OCI-M2 (cell line): ENCODE measurements at regions not wholly inside any gene's neighbourhood (a gene's known extent, or its start where the extent isn't known, plus 50 kb on each side); places are given as distances from the start of the nearest gene placed in this dataset.

Experiments
- DNase-seq: peaks from one replicate; lab custom pipeline; 2025; ENCODE audit not compliant: unreplicated experiment; lab: John Stamatoyannopoulos, UW

DNA sequence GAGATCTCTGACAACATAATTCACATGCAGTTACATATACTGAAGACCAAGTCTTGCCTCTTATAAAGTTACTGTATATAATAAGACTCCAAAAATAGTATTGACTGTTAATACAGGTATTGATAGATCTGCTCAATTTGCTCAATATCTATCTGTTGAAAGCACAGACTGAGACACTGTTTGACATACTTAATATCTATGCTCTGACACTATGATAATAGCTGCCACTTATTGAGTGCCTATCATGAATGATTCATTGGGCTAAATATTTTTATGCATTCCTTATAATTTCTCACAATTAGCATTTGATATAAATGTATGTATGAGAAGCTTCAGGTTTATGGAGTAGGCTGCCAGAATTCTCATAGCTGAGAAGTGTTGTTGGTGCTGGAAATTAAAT, 1600.9 kb upstream of the IGFBP7 start:
- no peak for DNase-seq

DNA sequence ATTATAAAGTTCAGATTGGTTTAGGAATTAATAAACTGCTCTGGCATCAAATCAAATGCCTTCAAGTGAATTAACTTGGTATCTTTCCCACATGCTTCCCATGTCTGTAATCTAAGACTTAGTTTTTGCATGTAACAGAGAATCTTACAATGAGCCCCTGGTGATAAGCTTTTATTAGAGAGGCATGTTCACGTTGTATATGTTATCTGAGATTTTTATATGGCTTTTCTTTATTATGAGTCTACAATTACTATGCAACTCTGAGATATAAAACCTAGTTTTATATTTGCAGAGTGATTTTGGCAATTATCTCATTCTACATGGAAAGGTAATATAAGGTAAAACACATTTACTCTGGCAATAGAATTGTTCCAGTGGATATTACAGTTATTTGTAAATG, 1578.4 kb upstream of the IGFBP7 start:
- no peak for DNase-seq

DNA sequence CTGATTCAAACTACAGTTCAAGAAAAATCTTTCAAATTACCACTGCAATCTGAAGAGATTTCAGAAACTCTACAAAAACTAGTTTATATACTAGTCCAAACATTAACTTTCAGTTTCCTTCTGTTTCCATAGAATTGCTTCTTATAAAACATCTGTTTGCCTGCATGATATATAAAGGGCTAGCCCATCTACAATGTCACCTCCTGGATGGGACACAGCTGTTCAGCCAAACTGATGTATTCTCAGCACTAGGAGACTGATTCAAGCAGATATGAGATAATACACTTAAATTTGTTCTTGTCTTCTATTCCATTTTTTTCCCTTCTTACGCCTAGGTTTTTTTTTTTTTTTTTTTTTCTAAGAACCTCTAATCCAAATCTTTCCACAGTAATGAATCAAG, 1569.7 kb upstream of the IGFBP7 start:
- no peak for DNase-seq

DNA sequence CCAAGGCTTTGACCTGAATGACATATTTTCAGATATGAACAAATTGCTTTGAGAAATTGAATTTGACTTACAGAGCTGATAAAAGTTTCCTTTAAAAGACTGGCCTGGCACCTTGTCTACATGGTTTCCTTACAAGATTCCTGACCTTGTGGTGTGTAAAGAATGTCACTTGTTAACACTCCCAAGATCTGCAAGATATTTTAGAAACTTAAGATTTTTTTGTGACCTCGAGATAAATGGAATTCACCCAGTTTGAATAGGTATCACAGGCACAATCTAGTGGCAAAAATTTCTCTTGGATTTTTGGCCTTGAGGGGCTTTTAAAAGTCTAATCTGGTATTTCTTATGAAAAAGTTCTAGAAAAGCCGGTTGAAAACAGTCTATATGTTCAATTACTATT, 1568.9 kb upstream of the IGFBP7 start:
- DNase-seq, result no peak

DNA sequence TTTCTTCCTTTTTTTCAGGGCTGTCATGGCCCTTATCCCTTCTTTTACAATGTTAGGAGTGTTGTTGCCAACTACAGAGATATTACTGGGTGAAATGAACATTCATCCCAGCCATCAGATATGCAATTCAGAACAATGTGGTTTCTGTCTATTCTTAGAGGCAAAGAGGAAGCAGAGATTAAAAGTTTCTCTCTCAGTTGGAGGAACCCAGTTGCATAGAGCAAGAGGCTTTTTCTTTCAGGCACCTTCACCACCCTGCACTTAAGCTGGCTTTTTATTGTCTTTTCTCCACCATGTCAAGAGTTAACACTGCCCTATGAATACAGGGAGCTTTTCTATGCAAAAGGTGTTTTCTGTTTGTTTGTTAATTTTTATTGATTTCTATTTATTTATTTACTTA, 1559.6 kb upstream of the IGFBP7 start:
- DNase-seq, result no peak

DNA sequence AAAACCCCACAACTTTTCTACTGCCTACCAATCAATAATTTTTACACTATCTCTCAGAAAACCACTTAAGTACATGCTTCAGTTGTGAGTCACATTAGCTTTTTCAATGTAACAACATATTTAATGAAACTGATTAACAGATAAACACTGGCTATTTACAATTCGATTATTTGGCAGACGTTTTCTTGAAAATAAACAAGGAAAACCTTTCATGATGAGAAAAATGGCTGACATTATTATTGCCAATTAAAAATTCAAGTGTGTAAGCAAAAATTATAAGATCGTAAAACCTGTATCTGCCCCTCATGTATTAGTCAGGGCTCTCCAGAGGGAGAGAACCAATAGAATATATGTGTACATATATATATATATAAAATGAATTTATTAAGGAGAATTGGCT, 1555.5 kb upstream of the IGFBP7 start:
- DNase-seq, result no peak

DNA sequence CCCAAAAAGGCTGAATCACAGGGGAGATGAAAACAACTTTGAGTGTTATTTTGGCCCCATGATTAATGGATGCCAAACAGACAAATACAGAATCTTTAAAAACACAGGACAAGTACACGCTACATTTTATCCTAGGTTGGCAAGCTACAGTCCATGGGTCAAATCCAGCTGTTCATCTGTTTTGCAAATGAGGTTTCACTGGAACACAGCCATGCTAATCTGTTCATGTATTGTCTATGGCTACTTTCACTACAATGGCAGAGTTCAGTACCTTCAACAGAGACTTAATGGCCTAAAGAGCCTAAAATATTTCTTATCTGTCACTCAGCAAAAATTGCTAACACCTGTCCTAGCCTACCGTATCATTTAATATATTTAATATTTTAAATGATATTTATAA, 1548.5 kb upstream of the IGFBP7 start:
- no peak for DNase-seq

DNA sequence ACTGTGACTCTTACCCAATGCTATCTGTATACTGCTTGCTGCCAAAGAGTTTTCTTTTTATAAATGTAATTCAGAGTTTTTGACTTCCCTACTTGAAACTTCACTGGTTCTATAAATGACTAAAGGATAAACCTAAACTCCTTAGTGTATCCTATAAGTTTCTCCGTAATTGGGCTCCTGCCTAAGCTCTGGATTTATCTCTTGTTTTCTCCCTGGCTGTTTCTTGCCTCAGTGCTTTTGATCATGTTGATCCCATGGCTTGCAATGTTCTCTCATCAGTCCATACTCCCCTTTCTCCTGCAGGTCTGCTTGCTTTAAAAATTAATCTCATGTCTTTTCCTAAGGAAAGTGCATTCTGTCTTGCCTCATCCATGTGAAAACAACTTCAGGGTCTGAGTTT, 1543.1 kb upstream of the IGFBP7 start:
- DNase-seq, result no peak

DNA sequence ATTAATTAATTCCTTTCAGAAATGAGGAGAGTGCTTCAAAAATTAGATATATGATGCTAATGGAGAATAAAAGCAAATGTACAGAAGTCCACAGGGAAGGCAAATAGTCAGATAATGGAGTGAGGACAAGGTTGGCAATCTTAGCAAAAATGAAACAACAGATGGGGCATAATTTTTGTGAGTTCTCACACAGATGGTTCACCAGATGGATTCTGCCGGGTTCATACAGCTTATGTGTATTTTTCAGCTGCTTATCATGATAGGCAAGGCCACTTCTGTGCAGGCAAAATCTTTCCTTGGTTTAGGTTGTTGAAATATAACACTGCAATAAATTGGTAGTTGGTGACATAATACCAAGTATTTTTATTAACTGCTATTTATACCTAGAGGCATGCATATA, 1539.0 kb upstream of the IGFBP7 start:
- no peak for DNase-seq

DNA sequence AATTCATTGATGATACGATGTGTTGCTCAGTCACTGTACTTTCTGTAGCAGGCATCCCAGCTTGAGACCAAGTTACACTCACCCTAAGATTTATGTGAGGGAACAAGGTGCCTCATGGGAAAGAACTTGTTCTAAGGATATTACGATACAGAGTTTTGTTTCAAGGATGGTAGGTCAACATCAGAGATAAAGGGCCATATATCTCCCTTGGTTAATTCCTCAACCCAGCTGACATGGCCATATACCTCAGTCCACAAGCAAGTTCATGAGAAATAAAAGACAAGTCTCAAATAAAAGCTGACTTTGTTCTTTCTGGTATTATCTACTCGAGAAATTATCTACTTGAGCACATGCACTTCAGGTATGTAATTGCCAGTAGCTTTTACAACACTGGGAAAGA, 1535.9 kb upstream of the IGFBP7 start:
- DNase-seq, result no peak

DNA sequence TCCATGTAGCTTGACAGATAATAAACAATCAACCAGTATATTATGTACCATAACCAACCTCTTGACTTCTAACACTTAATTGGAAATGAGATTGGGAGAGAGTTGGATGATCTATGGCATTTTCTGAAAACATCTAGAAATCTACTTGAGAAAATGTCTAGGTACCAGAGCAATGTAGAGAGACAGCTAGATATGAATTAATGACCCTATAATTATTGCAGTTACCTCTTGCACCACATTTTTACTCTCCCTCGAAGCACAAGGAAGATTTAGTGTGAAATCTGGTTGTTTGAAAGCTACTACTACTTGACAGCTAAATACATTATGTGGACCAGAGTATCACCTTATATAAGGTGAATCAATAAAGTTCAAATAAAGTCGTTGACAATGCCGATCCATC, 1534.4 kb upstream of the IGFBP7 start:
- no peak for DNase-seq

DNA sequence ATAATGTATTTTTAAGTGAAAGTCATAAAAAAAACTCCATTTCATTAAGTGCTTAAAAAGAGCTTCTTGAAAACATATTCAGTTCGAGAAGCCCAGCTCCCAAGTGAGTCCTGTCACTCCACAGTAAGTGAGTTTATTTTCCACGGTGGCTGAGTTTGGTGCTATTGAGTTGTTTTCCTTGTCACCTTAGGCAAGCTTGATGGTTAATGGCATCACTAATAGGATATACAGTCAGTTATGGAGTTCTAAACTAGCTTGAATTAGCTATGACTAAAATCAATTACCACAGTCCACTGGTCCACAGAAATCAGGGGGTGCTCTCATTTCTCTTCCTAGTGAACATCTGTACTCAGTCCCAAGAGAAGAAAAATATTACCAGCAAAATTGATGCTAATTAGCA, 1526.2 kb upstream of the IGFBP7 start:
- DNase-seq, result no peak

DNA sequence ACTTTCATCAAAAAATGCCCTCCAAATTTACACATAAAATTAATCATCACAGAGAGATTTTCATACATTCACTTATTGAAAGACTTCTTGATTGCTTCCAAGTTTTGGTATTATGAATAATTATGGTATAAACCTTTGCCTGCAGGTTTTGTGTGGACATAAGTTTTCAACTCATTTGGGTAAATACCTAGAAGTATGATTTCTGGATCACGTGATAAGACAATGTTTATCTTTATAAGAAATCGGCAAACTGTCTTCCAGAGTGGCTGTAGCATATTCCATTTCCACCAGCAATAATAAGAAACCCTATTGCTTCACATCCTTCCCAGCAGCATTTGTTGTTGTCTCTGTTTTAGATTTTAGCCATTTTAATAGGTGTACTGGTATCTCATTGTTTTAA, 1507.0 kb upstream of the IGFBP7 start:
- no peak for DNase-seq

DNA sequence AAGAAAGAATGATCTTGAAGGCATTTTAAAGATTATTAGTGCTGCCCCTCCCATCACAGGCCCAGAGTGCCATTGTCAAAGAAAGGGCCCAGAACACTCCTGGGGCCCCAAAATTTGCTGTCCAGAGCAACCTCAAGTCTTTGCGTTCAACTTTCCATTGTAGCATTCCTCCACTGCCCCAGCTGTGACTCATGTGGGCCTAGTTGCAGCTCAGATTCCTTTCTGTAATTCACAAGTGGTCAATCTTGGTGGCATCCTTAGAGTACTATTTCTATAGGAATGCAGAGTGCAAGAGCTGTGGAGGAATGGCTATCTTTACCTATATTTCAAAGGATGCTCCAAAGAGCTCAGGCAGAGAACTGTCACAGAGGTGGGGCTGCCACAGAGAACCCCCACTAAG, 1500.8 kb upstream of the IGFBP7 start:
- no peak for DNase-seq

DNA sequence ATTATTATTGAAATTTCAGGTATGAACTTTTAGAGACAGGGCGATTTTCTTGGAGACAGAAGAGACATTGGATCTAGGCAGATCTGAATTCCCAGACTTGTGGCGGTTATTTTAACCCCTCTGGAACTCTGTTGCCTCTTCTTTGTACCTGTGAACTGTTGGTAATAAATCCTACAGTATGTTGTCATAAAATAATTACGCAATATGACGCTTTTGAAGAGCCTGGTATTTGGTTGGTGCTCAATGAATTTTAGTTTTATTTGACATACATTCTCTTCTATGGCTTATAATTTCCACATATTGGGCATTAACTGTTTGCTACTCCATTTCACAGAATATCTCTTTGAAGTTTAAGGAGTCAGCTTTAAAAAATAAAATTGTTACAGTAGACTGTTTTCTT, 1496.1 kb upstream of the IGFBP7 start:
- DNase-seq, result no peak

DNA sequence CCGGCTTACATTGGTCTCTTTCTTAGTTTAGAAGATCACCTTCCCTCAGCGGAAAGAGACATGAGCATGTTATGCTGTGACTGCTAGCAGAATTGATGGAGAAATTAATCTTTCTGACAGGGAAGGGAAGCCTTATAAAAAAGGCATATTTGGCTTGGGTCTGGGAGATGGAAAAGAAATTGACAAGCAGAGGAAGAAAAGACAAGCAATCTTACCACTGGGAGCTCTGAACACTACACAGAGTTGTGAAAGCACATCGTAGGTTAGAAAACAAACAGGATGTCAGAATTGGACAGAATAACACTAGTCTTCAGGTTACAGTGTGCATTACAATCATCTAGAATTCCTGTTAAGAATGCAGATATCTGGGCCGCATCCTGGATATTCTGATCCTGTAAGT, 1493.8 kb upstream of the IGFBP7 start:
- no peak for DNase-seq

DNA sequence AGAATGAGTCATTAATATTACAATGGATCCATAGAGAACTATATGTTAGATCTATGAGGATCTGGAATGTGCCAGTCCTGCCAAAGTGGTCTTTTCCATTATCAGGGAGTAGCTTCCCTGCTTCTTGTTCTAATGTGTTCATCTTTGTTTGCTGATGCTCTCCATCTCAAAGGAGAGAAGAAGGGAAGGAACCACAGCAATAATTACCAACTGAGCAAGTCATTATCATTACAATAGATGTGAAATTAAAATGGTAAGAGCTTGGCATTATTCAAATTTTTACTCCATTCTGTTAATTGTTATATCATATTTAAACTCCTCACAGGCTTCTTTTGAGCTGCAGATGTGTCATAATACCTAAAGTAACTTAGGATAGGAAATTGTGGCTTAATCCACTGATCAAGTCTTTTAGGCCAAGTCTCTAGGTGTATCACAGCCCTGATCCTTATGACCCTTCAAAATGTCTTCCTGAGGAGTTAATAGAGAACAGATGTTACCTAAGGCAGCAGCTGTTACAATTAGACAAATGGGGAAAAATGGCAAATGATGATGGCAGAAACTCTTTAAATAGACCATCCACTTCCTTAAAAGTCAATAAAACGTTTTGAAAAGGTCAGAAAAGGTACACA, 1492.7 kb upstream of the IGFBP7 start:
- DNase-seq, result no peak

DNA sequence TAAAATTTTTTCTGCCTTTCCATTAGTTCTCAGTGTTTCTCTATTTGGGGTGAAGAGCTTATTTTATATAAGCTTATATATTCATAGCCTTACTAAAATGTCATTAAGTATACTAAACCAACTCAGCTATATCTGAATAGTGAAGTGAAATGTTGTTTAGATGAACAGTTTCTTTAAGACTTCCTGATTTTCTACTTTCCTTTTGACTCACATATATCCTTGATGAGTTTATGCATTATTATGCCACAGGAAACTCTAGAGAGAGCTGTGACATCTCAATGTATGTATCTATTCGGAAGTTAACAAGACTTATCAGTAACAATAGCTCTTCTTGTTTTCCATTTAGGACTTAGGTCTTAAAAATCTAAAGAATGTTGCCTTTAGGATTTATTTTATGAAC, 1491.8 kb upstream of the IGFBP7 start:
- no peak for DNase-seq

DNA sequence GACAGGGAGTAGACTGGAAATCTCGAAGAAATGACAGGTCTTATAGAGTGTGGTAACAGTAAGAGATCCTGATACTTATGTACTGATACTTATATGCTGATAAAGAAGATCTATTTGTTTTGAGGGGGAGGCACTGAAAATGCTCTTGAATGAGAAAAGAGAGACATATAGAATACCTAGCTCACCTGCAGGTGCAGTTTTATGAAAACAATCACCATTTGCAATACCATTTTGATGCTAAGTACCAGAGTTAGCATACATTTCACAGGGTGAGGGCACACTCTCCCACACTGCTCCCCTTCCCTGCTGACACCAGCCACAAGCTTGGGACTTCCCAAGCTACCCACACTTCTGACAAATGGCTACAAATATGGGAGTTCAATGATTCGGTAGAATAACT, 1490.1 kb upstream of the IGFBP7 start:
- no peak for DNase-seq

DNA sequence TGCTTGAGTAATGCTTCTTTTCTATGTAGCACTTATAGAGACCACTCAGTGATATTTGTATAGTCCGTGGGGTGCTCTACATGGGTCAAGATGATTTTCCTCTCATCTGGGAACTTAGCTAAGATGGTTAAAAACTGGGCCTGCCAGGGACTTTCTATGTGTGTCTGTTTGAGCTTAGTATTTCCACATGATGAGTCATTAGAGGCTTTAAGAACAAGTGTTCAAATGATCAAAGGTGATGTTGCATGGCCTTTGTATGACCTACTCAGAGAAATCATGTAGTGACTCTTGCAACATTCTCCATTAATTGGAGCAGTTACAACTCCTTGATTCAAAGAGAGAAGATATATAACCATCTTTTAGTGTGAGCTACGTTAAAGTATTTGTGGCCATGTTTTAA, 1480.5 kb upstream of the IGFBP7 start:
- DNase-seq, result no peak

DNA sequence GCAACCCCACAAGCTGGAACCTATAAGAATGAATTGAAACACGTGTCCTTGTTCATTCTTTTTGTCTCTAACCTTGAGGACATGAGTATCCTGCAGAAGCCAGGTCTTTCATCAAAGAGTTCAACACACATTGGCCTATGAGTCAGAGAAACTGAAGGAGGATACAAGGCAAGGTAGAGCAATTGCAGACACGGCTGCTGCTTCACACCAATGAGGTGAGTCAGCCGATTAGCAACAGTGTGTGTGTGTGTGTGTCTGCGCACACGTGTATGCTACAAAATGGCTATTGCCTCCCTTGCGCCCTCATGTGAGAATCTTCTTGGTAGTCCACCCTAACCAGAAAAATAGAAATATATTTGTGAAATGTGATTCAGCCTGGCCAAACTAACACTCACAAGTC, 1477.7 kb upstream of the IGFBP7 start:
- no peak for DNase-seq

DNA sequence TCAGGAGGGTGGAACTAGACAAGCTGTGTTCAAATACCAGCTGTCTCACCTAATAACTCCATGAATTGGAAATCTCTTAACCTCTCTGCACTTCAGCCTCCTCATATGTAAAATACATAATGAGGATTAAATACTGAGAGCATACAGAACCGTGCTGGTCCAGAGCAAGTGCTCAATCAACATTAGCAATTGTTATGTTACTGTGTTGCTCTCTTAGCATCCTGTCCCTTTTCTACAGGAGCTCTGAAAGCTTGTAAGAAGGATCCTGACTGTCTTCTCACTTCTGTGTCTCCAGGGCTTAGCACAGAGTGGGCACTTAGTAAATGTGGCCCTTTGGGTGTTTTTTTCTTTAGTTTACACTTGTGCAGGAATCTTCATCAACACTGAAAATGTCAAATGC, 1456.1 kb upstream of the IGFBP7 start:
- no peak for DNase-seq

DNA sequence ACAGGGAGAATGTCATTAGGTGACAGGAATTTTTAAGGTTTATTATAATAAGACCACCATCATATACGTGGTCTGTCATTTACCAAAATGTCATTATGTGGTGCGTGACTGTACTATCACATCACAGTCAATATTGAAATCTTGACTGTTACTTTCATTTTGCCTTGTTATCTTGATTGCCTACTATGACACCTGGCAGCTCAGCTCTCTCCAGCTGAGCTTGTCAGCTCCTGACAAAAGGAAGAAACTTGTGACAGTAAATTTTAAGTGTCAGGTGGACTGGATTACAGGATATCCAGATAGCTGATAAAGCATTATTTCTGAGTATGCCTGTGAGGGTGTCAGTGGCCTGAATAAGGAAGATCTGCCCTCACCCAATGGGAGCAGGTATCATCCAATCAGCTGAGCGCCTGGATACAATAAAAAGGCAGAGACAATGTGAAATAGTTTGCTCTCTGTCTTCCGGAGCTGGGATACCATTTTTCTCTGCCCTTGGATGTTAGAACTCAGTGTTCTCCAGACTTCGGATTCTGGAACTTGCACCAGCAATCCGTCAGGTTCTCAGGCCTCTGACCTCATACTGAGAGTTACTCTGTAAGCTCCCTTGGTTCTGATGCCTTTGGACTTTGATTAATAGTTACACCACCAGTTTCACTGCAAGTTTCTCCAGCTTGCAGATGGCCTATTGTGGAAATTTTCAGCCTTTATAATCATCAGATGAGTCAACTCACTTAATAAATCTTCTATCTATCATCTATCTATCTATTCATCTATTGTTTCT, 1454.7 kb upstream of the IGFBP7 start:
- DNase-seq, result no peak
